ENCODE measurements at regions not wholly inside any gene's neighbourhood (a gene's known extent, or its start where the extent isn't known, plus 50 kb on each side); places are given as distances from the start of the nearest gene placed in this dataset.

- Histone ChIP-seq H3K9me1 (ENCODE audit: control insufficient read depth, insufficient read depth, low read length) (no peaks in the 10 kb centered on the region), H3K9ac (ENCODE audit: insufficient read depth in 1 of 2, low read depth in 2 of 2, low read length in 2 of 2) (no peak overlapping the region), H3K79me2 (ENCODE audit: control insufficient read depth, insufficient read depth, low read length) (no peaks in the 10 kb centered on the region), H2AFZ (ENCODE audit: low read depth, low read length) (no peak overlapping the region), H3K4me3 (no peak overlapping the region), H3K27me3 (ENCODE audit: control insufficient read depth in 2 of 2, insufficient read depth in 2 of 2, low read length in 2 of 2) (no peaks in the 10 kb centered on the region), H4K20me1 (replicated peaks; ENCODE audit: control insufficient read depth, insufficient read depth, low read length) (no peaks in the 10 kb centered on the region), H3K4me1 (replicated peaks in 1 of 2; ENCODE audit: control insufficient read depth in 2 of 2, insufficient read depth in 2 of 2, low read length in 2 of 2) (no peaks in the 10 kb centered on the region), H3K9me3 (replicated peaks; ENCODE audit: control insufficient read depth, insufficient read depth, low read depth, low read length) (no peaks in the 10 kb centered on the region), H3K27ac (ENCODE audit: extremely low read depth, low read depth, low read length) (no peak overlapping the region), H3K4me2 (ENCODE audit: insufficient read depth, low read length) (no peak overlapping the region), H3K36me3 (ENCODE audit: control insufficient read depth, insufficient read depth, low read length) (no peaks in the 10 kb centered on the region)
- CTCF ChIA-PET (ENCODE audit: low intra/inter-chr PET ratio), result no interaction called here
- DNase-seq (ENCODE audit: extremely low read depth in 1 of 4, low spot score in 3 of 4) (no peak), ATAC-seq (no peak), FAIRE-seq (no peak)
- TF ChIP-seq SAFB (IDR thresholded peaks at IDR 0.05; ENCODE audit: borderline replicate concordance, low read depth, low read length) (no peak), ZBTB43 (CRISPR knock-in tag; IDR thresholded peaks at IDR 0.05) (no peak), ZBTB11 (CRISPR knock-in tag; IDR thresholded peaks at IDR 0.05) (no peak), KDM1A (IDR thresholded peaks at IDR 0.05) (no peak), XRCC3 (IDR thresholded peaks at IDR 0.05) (no peak), ZNF79 (CRISPR knock-in tag; IDR thresholded peaks at IDR 0.05; ENCODE audit: low read depth) (no peak), MTF1 (CRISPR knock-in tag; IDR thresholded peaks at IDR 0.05; ENCODE audit: borderline replicate concordance) (no peak), LARP7 (IDR thresholded peaks at IDR 0.05) (no peak)
- BruUV-seq (replicated peaks), result no TSS peak
- in situ Hi-C loops (cut with MboI), result no loop called here
- intact Hi-C loops (cut with micrococcal nuclease), result no loop called here
- POLR2A ChIA-PET, result no interaction called here
Observed at GRCh38 chr14:80127466-80127865, 83.8 kb downstream of the DIO2 start.
